ENCODE measurements at regions not wholly inside any gene's neighbourhood (a gene's known extent, or its start where the extent isn't known, plus 50 kb on each side); places are given as distances from the start of the nearest gene placed in this dataset.

DNA sequence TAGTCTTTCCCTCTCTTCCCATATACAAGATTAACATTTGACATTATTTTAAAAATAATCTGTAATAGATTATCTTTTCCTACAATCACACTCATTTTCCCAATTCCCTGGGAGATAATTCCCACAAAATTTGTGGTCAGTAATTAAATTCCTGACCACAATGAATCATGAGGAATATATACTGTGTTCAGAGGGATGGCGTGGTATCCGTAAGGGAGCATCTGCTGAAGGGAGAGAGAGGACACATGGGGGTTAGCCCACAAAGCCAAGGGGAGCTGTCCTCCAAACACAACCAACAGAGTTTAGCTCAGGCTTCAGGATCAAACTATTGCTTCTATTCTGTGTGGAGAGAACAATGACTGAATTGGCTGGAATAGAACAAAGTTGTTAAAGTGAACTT, 57.1 kb upstream of the PPP2R5A start:
- H3K27ac ChIP-seq (ENCODE audit: low read depth, low read length): no peak overlapping the region
- TF ChIP-seq, protein P1, sequence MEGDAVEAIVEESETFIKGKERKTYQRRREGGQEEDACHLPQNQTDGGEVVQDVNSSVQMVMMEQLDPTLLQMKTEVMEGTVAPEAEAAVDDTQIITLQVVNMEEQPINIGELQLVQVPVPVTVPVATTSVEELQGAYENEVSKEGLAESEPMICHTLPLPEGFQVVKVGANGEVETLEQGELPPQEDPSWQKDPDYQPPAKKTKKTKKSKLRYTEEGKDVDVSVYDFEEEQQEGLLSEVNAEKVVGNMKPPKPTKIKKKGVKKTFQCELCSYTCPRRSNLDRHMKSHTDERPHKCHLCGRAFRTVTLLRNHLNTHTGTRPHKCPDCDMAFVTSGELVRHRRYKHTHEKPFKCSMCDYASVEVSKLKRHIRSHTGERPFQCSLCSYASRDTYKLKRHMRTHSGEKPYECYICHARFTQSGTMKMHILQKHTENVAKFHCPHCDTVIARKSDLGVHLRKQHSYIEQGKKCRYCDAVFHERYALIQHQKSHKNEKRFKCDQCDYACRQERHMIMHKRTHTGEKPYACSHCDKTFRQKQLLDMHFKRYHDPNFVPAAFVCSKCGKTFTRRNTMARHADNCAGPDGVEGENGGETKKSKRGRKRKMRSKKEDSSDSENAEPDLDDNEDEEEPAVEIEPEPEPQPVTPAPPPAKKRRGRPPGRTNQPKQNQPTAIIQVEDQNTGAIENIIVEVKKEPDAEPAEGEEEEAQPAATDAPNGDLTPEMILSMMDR (IDR thresholded peaks at IDR 0.05; ENCODE audit: low read depth, low read length): no peak
- no peak overlapping the region for H3K4me3 ChIP-seq (ENCODE audit: low read depth, low read length)
- peaks cover 4% of the 10 kb centered on the region for H3K27me3 ChIP-seq (ENCODE audit: control insufficient read depth, insufficient read depth, low read length)
- POLR2A ChIA-PET: no interaction called here
- DNase-seq (ENCODE audit: low read depth, low spot score): no peak
- H3K9me3 ChIP-seq (ENCODE audit: control insufficient read depth, insufficient read depth, low read length): no peaks in the 10 kb centered on the region
- CTCF ChIA-PET: interaction anchor here (1.0 to 1.2 kb wide), 2 partner anchors 157 to 193 kb away, joined by 3 to 4 read pairs; partner anchors contain the start of genes DTL and INTS7

DNA sequence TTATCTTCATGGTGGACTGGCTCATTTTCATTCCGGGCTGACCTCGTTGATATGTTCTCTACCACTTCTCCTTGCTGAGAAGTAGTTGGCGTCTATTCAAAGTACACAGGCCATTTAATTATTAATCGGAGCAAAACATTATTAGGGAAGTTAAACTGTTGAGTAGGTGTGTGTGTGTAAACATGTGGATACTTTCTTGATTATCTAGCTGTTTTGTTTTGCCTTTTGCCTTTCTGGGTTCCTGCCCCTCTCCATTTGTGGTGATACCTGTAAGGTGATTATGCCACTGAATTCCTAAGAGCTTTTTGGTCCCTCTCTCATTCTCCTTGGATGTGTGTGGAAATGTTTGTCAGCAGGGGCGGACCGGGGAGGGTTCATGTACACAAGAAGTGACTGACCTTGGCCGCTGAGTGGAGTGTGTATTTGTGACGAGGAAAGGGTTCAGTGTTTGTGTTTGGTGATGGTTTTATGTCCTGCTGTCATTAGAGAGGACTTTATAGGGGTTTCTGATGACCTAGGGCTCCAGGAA, 56.6 kb upstream of the PPP2R5A start:
- Histone ChIP-seq H3K9me3 (ENCODE audit: control insufficient read depth, insufficient read depth, low read length) (no peaks in the 10 kb centered on the region), H3K27ac (ENCODE audit: low read depth, low read length) (no peak overlapping the region), H3K4me3 (ENCODE audit: low read depth, low read length) (no peak overlapping the region), H3K27me3 (ENCODE audit: control insufficient read depth, insufficient read depth, low read length) (peaks cover 4% of the 10 kb centered on the region)
- ChIA-PET POLR2A (no interaction called here), CTCF (interaction anchor here (0.6 to 1.2 kb wide), 3 partner anchors 158 to 812 kb away, joined by 3 to 6 read pairs (median 4); partner anchors contain the start of genes DTL and INTS7)
- TF ChIP-seq, protein P1 (IDR thresholded peaks at IDR 0.05; ENCODE audit: low read depth, low read length): no peak
- no peak for DNase-seq (ENCODE audit: low read depth, low spot score)

DNA sequence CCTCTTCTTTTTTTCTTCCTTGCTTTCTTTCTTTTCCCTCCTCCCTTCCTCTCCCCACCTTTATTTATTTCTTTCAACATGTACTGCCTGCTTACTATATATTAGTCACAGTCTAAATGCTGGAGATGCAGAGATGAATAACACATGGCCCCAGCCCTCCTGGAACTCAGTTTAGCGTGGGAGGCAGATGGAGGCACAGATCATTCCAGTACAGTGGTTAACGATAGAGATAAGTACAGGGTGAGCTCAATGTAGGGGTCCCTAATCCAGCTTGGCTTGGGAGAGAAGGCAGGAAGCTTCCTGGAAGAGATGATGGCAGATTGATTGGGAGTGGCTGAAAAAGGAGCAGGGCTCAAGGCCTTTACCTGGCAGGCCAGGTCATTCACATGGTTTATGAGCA, 55.6 kb upstream of the PPP2R5A start:
- DNase-seq (ENCODE audit: low read depth, low spot score): peak; percentile 45
- POLR2A ChIA-PET: no interaction called here
- H3K27ac ChIP-seq (ENCODE audit: low read depth, low read length): no peak overlapping the region
- CTCF ChIA-PET: no interaction called here
- H3K27me3 ChIP-seq (ENCODE audit: control insufficient read depth, insufficient read depth, low read length): peaks cover 4% of the 10 kb centered on the region
- TF ChIP-seq, protein P1 (IDR thresholded peaks at IDR 0.05; ENCODE audit: low read depth, low read length): no peak
- H3K9me3 ChIP-seq (ENCODE audit: control insufficient read depth, insufficient read depth, low read length): no peaks in the 10 kb centered on the region
- no peak overlapping the region for H3K4me3 ChIP-seq (ENCODE audit: low read depth, low read length)

DNA sequence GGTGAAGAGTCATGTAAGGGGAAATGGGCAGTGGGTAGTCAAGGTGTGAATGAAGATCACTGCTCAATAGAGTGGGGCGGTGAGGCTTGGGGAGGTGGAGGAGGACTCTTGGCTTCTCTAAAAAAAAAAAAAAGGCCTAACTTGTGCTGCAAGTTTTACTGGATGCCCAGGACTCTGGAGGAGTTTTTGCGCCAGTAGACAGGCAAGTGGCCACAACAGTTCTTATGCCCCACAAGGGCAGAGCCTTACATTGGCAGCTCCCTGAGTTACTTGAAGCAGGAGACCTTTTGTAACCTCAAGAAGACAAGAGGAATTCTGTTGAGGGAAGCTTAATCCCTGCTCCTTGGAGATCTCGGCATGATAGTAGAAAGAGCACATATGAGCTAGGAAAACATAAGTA, 54.9 kb upstream of the PPP2R5A start:
- DNase-seq (ENCODE audit: low read depth, low spot score): no peak

DNA sequence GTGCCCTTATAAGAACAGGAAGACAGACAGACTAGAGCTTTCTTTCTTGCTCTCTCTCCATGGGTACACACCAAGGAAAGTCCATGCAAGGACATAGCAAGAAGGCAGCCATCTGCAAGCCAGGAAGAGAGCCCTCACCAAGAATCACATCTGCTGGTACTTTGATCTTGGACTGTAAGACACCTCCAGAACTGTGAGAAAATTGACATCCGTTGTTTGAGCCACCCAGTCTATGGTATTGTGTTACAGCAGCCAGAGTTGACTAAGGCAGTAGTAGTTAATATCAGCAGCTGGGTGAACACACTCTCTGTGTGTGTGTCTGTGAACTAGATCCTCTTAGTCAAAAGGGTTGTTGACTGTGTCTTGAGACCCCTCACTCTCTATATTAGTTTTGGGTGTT, 53.8 kb upstream of the PPP2R5A start:
- no peak for DNase-seq (ENCODE audit: low read depth, low spot score)
- TF ChIP-seq, protein P1 (IDR thresholded peaks at IDR 0.05; ENCODE audit: low read depth, low read length): no peak
- Histone ChIP-seq H3K27me3 (ENCODE audit: control insufficient read depth, insufficient read depth, low read length) (no peaks in the 10 kb centered on the region), H3K9me3 (ENCODE audit: control insufficient read depth, insufficient read depth, low read length) (no peaks in the 10 kb centered on the region), H3K4me3 (ENCODE audit: low read depth, low read length) (no peak overlapping the region), H3K27ac (ENCODE audit: low read depth, low read length) (no peak overlapping the region)
- CTCF ChIA-PET: no interaction called here
- POLR2A ChIA-PET: no interaction called here

More for the DNA sequence above, 54.9 kb upstream of the PPP2R5A start:
- H3K27ac ChIP-seq (ENCODE audit: low read depth, low read length): no peak overlapping the region
- H3K9me3 ChIP-seq (ENCODE audit: control insufficient read depth, insufficient read depth, low read length): no peaks in the 10 kb centered on the region
- TF ChIP-seq, protein P1 (IDR thresholded peaks at IDR 0.05; ENCODE audit: low read depth, low read length): no peak
- ChIA-PET POLR2A (no interaction called here), CTCF (no interaction called here)
- no peak overlapping the region for H3K4me3 ChIP-seq (ENCODE audit: low read depth, low read length)
- H3K27me3 ChIP-seq (ENCODE audit: control insufficient read depth, insufficient read depth, low read length): peaks cover 4% of the 10 kb centered on the region
